ENCODE measurements at regions not wholly inside any gene's neighbourhood (a gene's known extent, or its start where the extent isn't known, plus 50 kb on each side); places are given as distances from the start of the nearest gene placed in this dataset.
"Not testable (repeated sequence)": the region's sequence is repeated elsewhere in the genome, so short reads cannot be mapped to it uniquely, and the experiment has no call there.

GRCh38 chr2:125710561-125710960 is 945.4 kb upstream of the GYPC start:
- DNase-seq (ENCODE audit: low read depth): no peak

- DNase-seq (ENCODE audit: low read depth): no peak
Measured at GRCh38 chr2:125711075-125711474, 944.9 kb upstream of the GYPC start.

- DNase-seq (ENCODE audit: low read depth): no peak
Measured at GRCh38 chr2:125713533-125713932, 942.4 kb upstream of the GYPC start.

GRCh38 chr2:125721072-125721721 is 934.8 kb upstream of the GYPC start:
- DNase-seq (ENCODE audit: low read depth): no peak

- no peak for DNase-seq (ENCODE audit: low read depth)
Measured at GRCh38 chr2:125730921-125731320, 925.0 kb upstream of the GYPC start.

GRCh38 chr2:125736306-125736705 is 919.7 kb upstream of the GYPC start:
- no peak for DNase-seq (ENCODE audit: low read depth)

- DNase-seq (ENCODE audit: low read depth): no peak
Measured at GRCh38 chr2:125745514-125745913, 910.4 kb upstream of the GYPC start.

GRCh38 chr2:125746321-125747164 is 909.4 kb upstream of the GYPC start:
- DNase-seq (ENCODE audit: low read depth): no peak

GRCh38 chr2:125747165-125747425 is 908.9 kb upstream of the GYPC start:
- no peak for DNase-seq (ENCODE audit: low read depth)

GRCh38 chr2:125756431-125756830 is 899.5 kb upstream of the GYPC start:
- no peak for DNase-seq (ENCODE audit: low read depth)

GRCh38 chr2:125796784-125797183 is 859.2 kb upstream of the GYPC start:
- no peak for DNase-seq (ENCODE audit: low read depth)

- no peak for DNase-seq (ENCODE audit: low read depth)
Measured at GRCh38 chr2:125797192-125797591, 858.8 kb upstream of the GYPC start.

GRCh38 chr2:125822746-125823145 is 833.2 kb upstream of the GYPC start:
- no peak for DNase-seq (ENCODE audit: low read depth)

- not testable (repeated sequence) for DNase-seq (ENCODE audit: low read depth)
Measured at GRCh38 chr2:125825781-125826180, 830.2 kb upstream of the GYPC start.

- no peak for DNase-seq (ENCODE audit: low read depth)
Measured at GRCh38 chr2:125837128-125837527, 818.8 kb upstream of the GYPC start.

GRCh38 chr2:125837611-125838010 is 818.3 kb upstream of the GYPC start:
- DNase-seq (ENCODE audit: low read depth): no peak

- DNase-seq (ENCODE audit: low read depth): no peak
Measured at GRCh38 chr2:125839945-125840344, 816.0 kb upstream of the GYPC start.

- no peak for DNase-seq (ENCODE audit: low read depth)
Measured at GRCh38 chr2:125842041-125842440, 813.9 kb upstream of the GYPC start.

GRCh38 chr2:125850541-125850940 is 805.4 kb upstream of the GYPC start:
- no peak for DNase-seq (ENCODE audit: low read depth)

- no peak for DNase-seq (ENCODE audit: low read depth)
Measured at GRCh38 chr2:125852364-125852763, 803.6 kb upstream of the GYPC start.

GRCh38 chr2:125853626-125854025 is 802.3 kb upstream of the GYPC start:
- DNase-seq (ENCODE audit: low read depth): no peak

GRCh38 chr2:125855204-125855603 is 800.8 kb upstream of the GYPC start:
- no peak for DNase-seq (ENCODE audit: low read depth)

- DNase-seq (ENCODE audit: low read depth): no peak
Measured at GRCh38 chr2:125857971-125858794, 797.8 kb upstream of the GYPC start.

Measured in activated T-cell treated with anti-CD3 and anti-CD28 coated beads for 24 hours (primary cell).